ENCODE measurements at regions not wholly inside any gene's neighbourhood (a gene's known extent, or its start where the extent isn't known, plus 50 kb on each side); places are given as distances from the start of the nearest gene placed in this dataset.
A peak's percentile ranks its signal among the peaks of the same experiment; 100 is the strongest.
"Not testable (repeated sequence)": the region's sequence is repeated elsewhere in the genome, so short reads cannot be mapped to it uniquely, and the experiment has no call there.

DNA sequence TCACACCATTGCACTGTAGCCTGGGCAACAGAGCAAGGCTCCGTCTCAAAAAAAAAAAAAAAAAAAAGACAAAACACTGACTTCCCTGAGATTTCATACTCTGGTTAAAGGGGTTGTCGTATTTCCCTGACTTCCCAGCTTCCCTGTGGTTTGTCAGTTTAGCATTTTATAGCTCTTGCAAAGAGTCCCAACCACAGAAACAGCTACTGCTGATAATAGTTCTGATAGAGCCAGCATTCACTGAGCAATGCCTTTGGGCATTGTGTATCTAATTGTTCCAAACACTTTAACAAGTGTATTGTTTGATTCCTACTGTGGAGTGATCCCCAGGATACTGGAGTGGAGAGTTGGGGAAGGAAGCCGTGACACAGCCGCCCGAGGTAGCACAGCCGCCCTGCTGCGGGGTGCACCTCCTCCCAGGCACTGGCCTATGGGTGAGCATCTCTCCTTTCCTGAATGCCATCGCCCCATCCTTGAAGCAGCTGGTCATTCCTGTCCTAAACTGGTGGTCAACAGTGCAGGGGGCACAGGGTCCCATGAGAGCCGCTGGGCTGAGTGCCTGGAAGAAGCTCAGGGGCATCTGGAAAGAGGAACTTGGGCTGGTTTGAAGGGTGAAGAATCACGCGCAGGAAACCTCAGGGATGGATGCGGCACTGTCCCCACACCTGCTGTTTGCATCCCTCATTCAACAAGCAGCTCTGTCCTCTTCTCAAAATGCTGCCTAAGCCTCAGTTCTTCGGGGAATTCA lies 81.0 kb upstream of the TMEM18 start:
- H3K4me3 ChIP-seq (ENCODE audit: low read length in 2 of 2): no peak overlapping the region
- H3K9me3 ChIP-seq (ENCODE audit: control insufficient read depth in 2 of 2, low read length in 2 of 2): no peaks in the 10 kb centered on the region
- H3K36me3 ChIP-seq (ENCODE audit: control insufficient read depth in 2 of 2, insufficient read depth in 2 of 2, low read length in 2 of 2): no peaks in the 10 kb centered on the region
- H3K27ac ChIP-seq (ENCODE audit: low read length): no peak overlapping the region
- no peaks in the 10 kb centered on the region for H3K4me1 ChIP-seq (ENCODE audit: control insufficient read depth, insufficient read depth, low read length)
- no peaks in the 10 kb centered on the region for H3K27me3 ChIP-seq (ENCODE audit: control insufficient read depth in 1 of 2, insufficient read depth in 2 of 2, low read length in 2 of 2)
- no peak overlapping the region for H3K9ac ChIP-seq (ENCODE audit: low read length in 2 of 2)

DNA sequence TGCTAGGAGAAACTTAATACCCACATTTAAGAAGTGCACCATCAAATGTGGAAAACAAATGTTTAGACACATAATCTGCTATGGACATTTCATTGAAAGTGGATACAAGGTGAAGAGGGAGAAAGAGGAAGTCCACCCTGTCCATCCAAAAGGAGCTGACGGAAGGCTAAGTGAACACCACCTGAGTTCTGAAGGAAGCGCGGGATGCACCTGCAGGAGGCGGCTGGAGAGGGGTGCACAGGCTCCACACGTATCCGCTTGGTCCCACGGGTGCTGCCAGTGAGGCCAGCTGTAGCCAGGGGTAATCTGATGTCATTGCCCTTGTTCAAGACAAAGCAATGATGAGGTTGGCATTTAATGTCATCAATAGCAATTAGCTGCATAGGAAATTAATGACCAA lies 75.9 kb upstream of the TMEM18 start:
- Histone ChIP-seq H3K9ac (ENCODE audit: low read length in 2 of 2) (no peak overlapping the region), H3K4me3 (ENCODE audit: low read length in 2 of 2) (no peak overlapping the region), H3K36me3 (ENCODE audit: control insufficient read depth in 2 of 2, insufficient read depth in 2 of 2, low read length in 2 of 2) (peaks cover 0 to under 1% of the 10 kb centered on the region in 2 donors), H3K9me3 (ENCODE audit: control insufficient read depth in 2 of 2, low read length in 2 of 2) (no peaks in the 10 kb centered on the region), H3K27me3 (ENCODE audit: control insufficient read depth in 1 of 2, insufficient read depth in 2 of 2, low read length in 2 of 2) (peaks cover 0 to 2% of the 10 kb centered on the region in 2 donors), H3K27ac (ENCODE audit: low read length) (no peak overlapping the region), H3K4me1 (ENCODE audit: control insufficient read depth, insufficient read depth, low read length) (no peaks in the 10 kb centered on the region)

DNA sequence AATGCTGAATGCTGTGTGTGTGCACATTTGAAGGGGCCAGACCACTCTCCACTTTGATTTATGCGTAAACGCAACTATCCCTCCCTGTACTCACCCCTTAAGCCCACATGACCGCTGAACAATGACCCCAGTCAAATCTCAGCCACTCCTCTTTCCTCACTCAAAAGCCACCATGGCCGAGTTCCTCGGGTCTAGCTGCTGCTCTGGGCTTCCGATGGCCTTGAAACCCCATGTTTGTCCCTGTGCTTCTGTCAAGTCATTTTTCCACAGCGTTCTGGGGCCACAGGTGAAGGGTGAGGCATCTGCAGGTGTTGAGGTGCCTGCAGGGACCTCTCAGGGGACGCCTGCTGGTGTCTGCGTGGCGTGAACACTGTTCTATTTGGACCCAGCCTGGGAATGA lies 74.3 kb upstream of the TMEM18 start:
- H3K4me1 ChIP-seq (ENCODE audit: control insufficient read depth, insufficient read depth, low read length): no peaks in the 10 kb centered on the region
- H3K27me3 ChIP-seq (ENCODE audit: control insufficient read depth in 1 of 2, insufficient read depth in 2 of 2, low read length in 2 of 2): peaks cover 0 to 2% of the 10 kb centered on the region in 2 donors
- no peaks in the 10 kb centered on the region for H3K9me3 ChIP-seq (ENCODE audit: control insufficient read depth in 2 of 2, low read length in 2 of 2)
- H3K9ac ChIP-seq (ENCODE audit: low read length in 2 of 2): no peak overlapping the region
- no peak overlapping the region for H3K27ac ChIP-seq (ENCODE audit: low read length)
- H3K36me3 ChIP-seq (ENCODE audit: control insufficient read depth in 2 of 2, insufficient read depth in 2 of 2, low read length in 2 of 2): peaks cover 0 to 3% of the 10 kb centered on the region in 2 donors
- no peak overlapping the region for H3K4me3 ChIP-seq (ENCODE audit: low read length in 2 of 2)

DNA sequence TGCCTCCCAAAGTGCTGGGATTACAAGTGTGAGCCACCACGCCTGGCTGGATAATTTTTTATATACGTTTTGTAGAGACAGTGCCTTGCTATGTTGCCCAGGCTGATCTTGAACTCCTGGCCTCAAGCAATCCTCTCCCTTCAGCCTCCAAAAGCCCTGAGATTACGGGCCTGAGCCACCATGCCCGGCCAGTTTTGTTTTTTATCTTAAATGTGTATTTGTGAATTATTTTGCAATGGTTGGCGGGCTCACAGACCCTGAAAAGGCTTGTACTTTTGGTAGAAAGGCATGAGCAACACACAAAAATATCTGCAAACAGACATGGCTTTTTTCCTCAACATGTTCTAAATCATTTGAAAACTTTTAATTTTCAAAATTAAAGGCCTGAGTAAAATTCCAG lies 73.4 kb upstream of the TMEM18 start:
- Histone ChIP-seq H3K9me3 (ENCODE audit: control insufficient read depth in 2 of 2, low read length in 2 of 2) (no peaks in the 10 kb centered on the region), H3K36me3 (ENCODE audit: control insufficient read depth in 2 of 2, insufficient read depth in 2 of 2, low read length in 2 of 2) (peaks cover 0 to 3% of the 10 kb centered on the region in 2 donors), H3K27ac (ENCODE audit: low read length) (no peak overlapping the region), H3K27me3 (ENCODE audit: control insufficient read depth in 1 of 2, insufficient read depth in 2 of 2, low read length in 2 of 2) (peaks cover 0 to 4% of the 10 kb centered on the region in 2 donors), H3K4me3 (ENCODE audit: low read length in 2 of 2) (no peak overlapping the region), H3K4me1 (ENCODE audit: control insufficient read depth, insufficient read depth, low read length) (no peaks in the 10 kb centered on the region), H3K9ac (ENCODE audit: low read length in 2 of 2) (no peak overlapping the region)

DNA sequence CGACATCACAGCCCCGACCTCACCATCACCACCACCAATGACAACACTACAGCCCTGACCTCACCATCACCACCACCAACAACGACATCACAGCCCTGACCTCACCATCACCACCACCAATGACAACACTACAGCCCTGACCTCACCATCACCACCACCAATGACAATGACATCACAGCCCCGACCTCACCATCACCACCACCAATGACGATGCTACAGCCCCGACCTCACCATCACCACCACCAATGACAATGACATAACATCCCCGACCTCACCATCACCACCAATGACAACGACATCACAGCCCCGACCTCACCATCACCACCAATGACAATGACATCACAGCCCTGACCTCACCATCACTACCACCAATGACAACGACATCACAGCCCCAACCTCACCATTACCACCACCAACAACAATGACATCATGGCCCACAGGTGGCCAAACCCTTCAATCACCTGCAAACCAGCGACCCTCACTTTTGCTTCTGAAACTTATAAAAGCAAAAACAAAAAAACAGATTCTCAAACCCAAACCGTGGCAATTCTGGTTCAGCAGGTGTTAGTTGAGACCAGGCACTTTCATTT lies 70.7 kb upstream of the TMEM18 start:
- Histone ChIP-seq H3K9ac (ENCODE audit: low read length in 2 of 2) (no peak overlapping the region), H3K4me3 (ENCODE audit: low read length in 2 of 2) (no peak overlapping the region), H3K4me1 (ENCODE audit: control insufficient read depth, insufficient read depth, low read length) (no peaks in the 10 kb centered on the region), H3K36me3 (ENCODE audit: control insufficient read depth in 2 of 2, insufficient read depth in 2 of 2, low read length in 2 of 2) (peaks cover 0 to 3% of the 10 kb centered on the region in 2 donors), H3K9me3 (ENCODE audit: control insufficient read depth in 2 of 2, low read length in 2 of 2) (no peaks in the 10 kb centered on the region), H3K27ac (ENCODE audit: low read length) (no peak overlapping the region), H3K27me3 (ENCODE audit: control insufficient read depth in 1 of 2, insufficient read depth in 2 of 2, low read length in 2 of 2) (peaks cover 0 to 4% of the 10 kb centered on the region in 2 donors)

DNA sequence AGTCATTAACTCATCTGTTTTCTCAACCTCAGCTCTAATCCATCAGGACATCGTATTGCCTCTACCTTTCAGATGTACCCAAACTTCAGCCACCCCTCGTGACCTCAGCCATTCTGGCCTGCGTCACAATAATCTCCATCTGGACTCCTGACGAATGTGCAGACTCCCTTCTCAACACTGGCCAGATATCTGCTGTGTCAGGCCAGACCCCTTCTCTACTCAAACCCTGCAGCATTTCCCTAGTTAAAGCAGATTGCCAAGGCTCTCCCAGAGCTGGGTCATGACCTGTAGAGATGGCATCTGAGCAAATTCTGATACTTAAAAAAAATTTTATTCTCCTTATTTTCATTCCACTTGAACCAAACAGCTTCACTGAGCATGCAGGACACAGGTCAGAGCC lies 69.5 kb upstream of the TMEM18 start:
- H3K27me3 ChIP-seq (ENCODE audit: control insufficient read depth in 1 of 2, insufficient read depth in 2 of 2, low read length in 2 of 2): peaks cover 0 to 4% of the 10 kb centered on the region in 2 donors

DNA sequence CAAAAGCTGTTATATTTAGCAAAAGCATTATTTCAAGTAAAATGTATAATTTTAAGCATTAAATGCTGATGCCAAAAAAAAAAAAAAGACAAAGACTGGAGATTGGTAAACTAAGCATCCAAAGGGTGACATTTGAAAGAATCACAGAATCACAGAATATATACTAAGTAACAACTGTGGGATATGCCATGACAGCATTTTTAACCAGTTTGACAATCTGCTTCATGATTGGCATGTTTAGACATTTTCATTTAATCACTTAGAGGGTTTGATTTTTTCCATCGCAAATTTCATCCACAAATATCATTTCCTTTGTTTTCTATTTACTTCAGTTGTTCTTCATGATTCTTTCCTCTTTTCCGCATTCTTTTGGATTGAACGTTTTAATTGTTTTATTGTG lies 66.9 kb upstream of the TMEM18 start:
- Histone ChIP-seq H3K27ac (ENCODE audit: low read length) (no peak overlapping the region), H3K36me3 (ENCODE audit: control insufficient read depth in 2 of 2, insufficient read depth in 2 of 2, low read length in 2 of 2) (peaks cover 0 to 3% of the 10 kb centered on the region in 2 donors), H3K4me3 (ENCODE audit: low read length in 2 of 2) (no peak overlapping the region), H3K27me3 (ENCODE audit: control insufficient read depth in 1 of 2, insufficient read depth in 2 of 2, low read length in 2 of 2) (peaks cover 0 to 2% of the 10 kb centered on the region in 2 donors), H3K9me3 (ENCODE audit: control insufficient read depth in 2 of 2, low read length in 2 of 2) (no peaks in the 10 kb centered on the region), H3K9ac (ENCODE audit: low read length in 2 of 2) (no peak overlapping the region), H3K4me1 (ENCODE audit: control insufficient read depth, insufficient read depth, low read length) (peaks cover 7% of the 10 kb centered on the region)

More for the DNA sequence above, 69.5 kb upstream of the TMEM18 start:
- Histone ChIP-seq H3K9me3 (ENCODE audit: control insufficient read depth in 2 of 2, low read length in 2 of 2) (no peaks in the 10 kb centered on the region), H3K27ac (ENCODE audit: low read length) (no peak overlapping the region), H3K4me3 (ENCODE audit: low read length in 2 of 2) (no peak overlapping the region), H3K4me1 (ENCODE audit: control insufficient read depth, insufficient read depth, low read length) (no peaks in the 10 kb centered on the region), H3K9ac (ENCODE audit: low read length in 2 of 2) (no peak overlapping the region), H3K36me3 (ENCODE audit: control insufficient read depth in 2 of 2, insufficient read depth in 2 of 2, low read length in 2 of 2) (peaks cover 0 to 3% of the 10 kb centered on the region in 2 donors)

DNA sequence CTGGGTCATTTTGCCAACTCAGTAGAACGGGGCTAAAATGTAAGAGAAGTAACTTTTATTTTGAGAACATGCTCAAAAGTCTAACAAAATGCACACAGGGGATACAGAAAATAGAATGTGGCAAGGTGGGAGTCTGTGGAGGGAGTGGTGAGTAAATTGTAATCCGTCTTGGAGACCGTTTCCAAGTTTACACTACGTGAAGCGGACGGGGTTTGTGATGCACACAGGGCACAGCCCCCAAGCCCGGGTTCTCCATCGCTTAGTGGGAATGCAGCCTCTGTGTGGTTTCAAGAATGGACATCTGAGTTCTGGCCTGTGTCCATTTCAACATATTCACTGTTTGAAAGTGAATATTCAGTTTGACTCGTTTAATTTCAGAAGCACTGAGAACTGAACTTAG lies 65.0 kb upstream of the TMEM18 start:
- peaks cover 7% of the 10 kb centered on the region for H3K4me1 ChIP-seq (ENCODE audit: control insufficient read depth, insufficient read depth, low read length)
- H3K4me3 ChIP-seq (ENCODE audit: low read length in 2 of 2): no peak overlapping the region
- no peak overlapping the region for H3K27ac ChIP-seq (ENCODE audit: low read length)

DNA sequence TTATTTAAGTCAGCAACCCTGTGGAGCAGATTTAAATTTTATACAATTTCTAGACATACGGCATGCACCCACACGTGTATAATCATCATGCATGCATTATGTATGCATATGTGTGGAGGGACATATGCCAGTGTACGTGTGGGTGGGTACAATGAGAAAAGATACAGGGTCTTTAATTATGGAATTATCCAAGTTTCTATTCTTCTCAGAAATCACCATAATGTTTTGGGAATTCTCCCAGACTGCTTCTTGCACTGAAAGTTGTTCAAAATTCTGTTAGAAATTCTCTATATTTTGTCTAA lies 63.9 kb upstream of the TMEM18 start:
- Histone ChIP-seq H3K4me3 (ENCODE audit: low read length in 2 of 2) (peak overlapping the region; percentile 70 to 74), H3K4me1 (ENCODE audit: control insufficient read depth, insufficient read depth, low read length) (peaks cover 7% of the 10 kb centered on the region), H3K27ac (ENCODE audit: low read length) (no peak overlapping the region), H3K27me3 (ENCODE audit: control insufficient read depth in 1 of 2, insufficient read depth in 2 of 2, low read length in 2 of 2) (no peaks in the 10 kb centered on the region), H3K36me3 (ENCODE audit: control insufficient read depth in 2 of 2, insufficient read depth in 2 of 2, low read length in 2 of 2) (no peaks in the 10 kb centered on the region), H3K9ac (ENCODE audit: low read length in 2 of 2) (peak overlapping the region in 1 of 2 donors; percentile 36), H3K9me3 (ENCODE audit: control insufficient read depth in 2 of 2, low read length in 2 of 2) (no peaks in the 10 kb centered on the region)

More for the DNA sequence above, 65.0 kb upstream of the TMEM18 start:
- H3K27me3 ChIP-seq (ENCODE audit: control insufficient read depth in 1 of 2, insufficient read depth in 2 of 2, low read length in 2 of 2): peaks cover 0 to 2% of the 10 kb centered on the region in 2 donors
- no peaks in the 10 kb centered on the region for H3K9me3 ChIP-seq (ENCODE audit: control insufficient read depth in 2 of 2, low read length in 2 of 2)
- H3K9ac ChIP-seq (ENCODE audit: low read length in 2 of 2): no peak overlapping the region
- H3K36me3 ChIP-seq (ENCODE audit: control insufficient read depth in 2 of 2, insufficient read depth in 2 of 2, low read length in 2 of 2): no peaks in the 10 kb centered on the region

DNA sequence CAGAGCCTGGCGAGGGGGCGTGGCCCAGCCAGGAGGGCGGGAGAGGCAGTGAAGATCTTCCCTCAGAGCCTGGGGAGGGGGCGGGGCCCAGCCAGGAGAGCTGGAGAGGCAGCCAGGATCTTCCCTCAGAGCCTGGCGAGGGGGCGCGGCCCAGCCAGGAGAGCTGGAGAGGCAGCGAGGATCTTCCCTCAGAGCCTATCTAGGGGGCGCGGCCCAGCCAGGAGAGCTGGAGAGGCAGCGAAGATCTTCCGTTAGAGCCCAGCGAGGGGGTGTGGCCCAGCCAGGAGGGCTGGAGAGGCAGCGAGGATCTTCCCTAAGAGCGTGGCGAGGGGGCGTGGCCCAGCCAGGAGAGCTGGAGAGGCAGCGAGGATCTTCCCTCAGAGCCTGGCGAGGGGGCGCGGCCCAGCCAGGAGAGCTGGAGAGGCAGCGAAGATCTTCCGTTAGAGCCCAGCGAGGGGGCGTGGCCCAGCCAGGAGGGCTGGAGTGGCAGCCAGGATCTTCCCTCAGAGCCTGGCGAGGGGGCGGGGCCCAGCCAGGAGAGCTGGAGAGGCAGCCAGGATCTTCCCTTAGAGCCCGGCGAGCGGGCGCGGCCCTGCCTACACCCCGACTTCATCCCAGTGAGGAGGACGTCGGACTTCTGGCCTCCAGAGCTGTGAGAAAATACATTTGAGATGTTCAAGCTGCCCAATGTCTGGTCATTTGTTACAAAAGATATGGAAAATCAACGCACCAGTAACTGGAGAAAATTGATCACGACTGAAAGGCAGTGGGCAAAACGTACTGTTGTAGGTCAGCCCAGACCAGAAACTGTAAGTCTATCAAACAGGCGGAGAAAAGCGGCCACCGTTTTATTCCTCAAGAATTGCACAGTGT lies 63.4 kb upstream of the TMEM18 start:
- H3K9me3 ChIP-seq (ENCODE audit: control insufficient read depth in 2 of 2, low read length in 2 of 2); H3K27me3 ChIP-seq (ENCODE audit: control insufficient read depth in 1 of 2, insufficient read depth in 2 of 2, low read length in 2 of 2); H3K36me3 ChIP-seq (ENCODE audit: control insufficient read depth in 2 of 2, insufficient read depth in 2 of 2, low read length in 2 of 2); H3K27ac ChIP-seq (ENCODE audit: low read length); H3K4me1 ChIP-seq (ENCODE audit: control insufficient read depth, insufficient read depth, low read length): not testable (repeated sequence)
- peak overlapping the region; percentile 70 to 74 for H3K4me3 ChIP-seq (ENCODE audit: low read length in 2 of 2)
- peak overlapping the region; percentile 36 to 48 for H3K9ac ChIP-seq (ENCODE audit: low read length in 2 of 2)

Measured in stomach smooth muscle (tissue), 2 donors.